ENCODE measurements at regions not wholly inside any gene's neighbourhood (a gene's known extent, or its start where the extent isn't known, plus 50 kb on each side); places are given as distances from the start of the nearest gene placed in this dataset.
"Not testable (repeated sequence)": the region's sequence is repeated elsewhere in the genome, so short reads cannot be mapped to it uniquely, and the experiment has no call there.

DNA sequence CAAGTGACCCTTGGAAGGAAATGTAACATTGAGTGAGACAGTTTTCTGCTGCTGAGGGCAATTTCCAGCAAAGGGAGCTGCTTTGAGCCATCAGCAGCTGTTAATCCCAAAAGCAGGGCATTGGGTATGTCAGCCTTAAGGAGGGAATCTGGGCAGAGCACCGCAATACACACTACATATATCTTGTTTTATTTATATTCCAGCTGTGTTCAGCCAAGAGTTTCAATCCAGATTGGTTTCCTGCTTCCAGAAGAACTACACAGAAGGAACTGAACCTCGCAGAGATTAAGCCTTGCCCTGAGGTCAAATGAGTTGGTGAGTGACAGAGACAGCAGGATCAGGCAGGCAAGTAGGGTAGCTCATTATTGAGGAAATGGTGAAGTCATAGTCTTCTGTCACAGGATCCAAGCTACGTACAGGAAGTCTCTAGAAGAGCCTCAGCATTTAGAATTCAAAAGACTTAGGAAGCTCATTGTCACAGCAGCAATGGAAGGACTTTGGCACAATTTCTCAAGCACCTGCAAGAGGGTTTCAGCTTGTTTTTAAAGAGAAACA is 109.9 kb upstream of the HEY2 start:
- Mint-ChIP-seq H3K27me3 (peaks cover 8% of the 10 kb centered on the region), H3K9me3 (no peaks in the 10 kb centered on the region), H3K4me1 (ENCODE audit: low read depth) (no peaks in the 10 kb centered on the region), H3K36me3 (ENCODE audit: low read depth) (no peaks in the 10 kb centered on the region), H3K4me3 (no peak overlapping the region), H3K27ac (no peak overlapping the region)
- intact Hi-C loops (cut with DNase I, micrococcal nuclease) = no loop called here
- ATAC-seq (ENCODE audit: poor library complexity) = no peak
- ChIA-PET CTCF (no interaction called here), POLR2A (no interaction called here)
- TF ChIP-seq, protein P1, sequence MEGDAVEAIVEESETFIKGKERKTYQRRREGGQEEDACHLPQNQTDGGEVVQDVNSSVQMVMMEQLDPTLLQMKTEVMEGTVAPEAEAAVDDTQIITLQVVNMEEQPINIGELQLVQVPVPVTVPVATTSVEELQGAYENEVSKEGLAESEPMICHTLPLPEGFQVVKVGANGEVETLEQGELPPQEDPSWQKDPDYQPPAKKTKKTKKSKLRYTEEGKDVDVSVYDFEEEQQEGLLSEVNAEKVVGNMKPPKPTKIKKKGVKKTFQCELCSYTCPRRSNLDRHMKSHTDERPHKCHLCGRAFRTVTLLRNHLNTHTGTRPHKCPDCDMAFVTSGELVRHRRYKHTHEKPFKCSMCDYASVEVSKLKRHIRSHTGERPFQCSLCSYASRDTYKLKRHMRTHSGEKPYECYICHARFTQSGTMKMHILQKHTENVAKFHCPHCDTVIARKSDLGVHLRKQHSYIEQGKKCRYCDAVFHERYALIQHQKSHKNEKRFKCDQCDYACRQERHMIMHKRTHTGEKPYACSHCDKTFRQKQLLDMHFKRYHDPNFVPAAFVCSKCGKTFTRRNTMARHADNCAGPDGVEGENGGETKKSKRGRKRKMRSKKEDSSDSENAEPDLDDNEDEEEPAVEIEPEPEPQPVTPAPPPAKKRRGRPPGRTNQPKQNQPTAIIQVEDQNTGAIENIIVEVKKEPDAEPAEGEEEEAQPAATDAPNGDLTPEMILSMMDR (IDR thresholded peaks at IDR 0.05) = no peak
- no peaks in the 10 kb centered on the region for H3K27me3 ChIP-seq (ENCODE audit: control insufficient read depth in 1 of 2, insufficient read depth in 2 of 2, low read length in 2 of 2)
- no peaks in the 10 kb centered on the region for H3K36me3 ChIP-seq (ENCODE audit: insufficient read depth, low read length)
- H3K4me3 ChIP-seq (ENCODE audit: low read length) = no peak overlapping the region
- H3K27ac ChIP-seq (ENCODE audit: low read depth in 1 of 2, low read length in 2 of 2) = no peak overlapping the region
- no peaks in the 10 kb centered on the region for H3K9me3 ChIP-seq (ENCODE audit: control insufficient read depth in 1 of 2, insufficient read depth in 1 of 2, low read length in 2 of 2)
- DNase-seq = no peak
- no peaks in the 10 kb centered on the region for H3K4me1 ChIP-seq (ENCODE audit: insufficient read depth, low read length)

DNA sequence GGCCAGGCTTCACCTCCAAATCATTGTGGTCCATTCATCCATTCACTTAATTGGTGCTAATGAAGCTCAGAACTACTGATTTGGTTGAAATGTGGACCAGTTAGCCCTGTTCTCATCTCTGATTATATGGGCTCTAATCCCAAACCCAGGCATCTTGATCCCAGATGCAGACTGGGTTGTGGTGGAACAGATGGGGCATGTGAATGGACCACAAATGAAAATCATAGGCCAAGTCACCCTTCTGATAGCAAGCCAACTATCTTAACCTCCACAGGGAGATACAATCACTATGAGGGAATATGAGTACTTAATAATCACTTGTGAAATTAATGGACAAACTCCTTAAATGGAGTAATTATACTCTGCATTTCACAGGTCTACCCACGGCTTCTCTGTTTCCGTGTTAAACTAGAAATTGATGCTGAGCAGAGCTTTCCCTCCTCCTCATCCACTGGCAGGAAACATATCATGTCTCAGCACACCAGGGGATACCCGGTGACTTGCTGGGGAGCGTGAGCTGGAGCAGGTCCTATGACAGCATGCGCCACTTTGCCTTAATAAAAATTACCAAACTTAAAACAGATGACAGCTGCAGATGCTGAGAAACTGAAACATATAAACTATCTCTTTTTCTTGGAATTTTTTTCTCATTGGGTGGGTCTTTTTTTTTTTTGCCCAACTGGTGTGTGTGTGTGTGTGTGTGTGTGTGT is 108.8 kb upstream of the HEY2 start:
- CTCF ChIA-PET = no interaction called here
- intact Hi-C loops (cut with DNase I, micrococcal nuclease) = no loop called here
- no peaks in the 10 kb centered on the region for H3K27me3 ChIP-seq (ENCODE audit: control insufficient read depth in 1 of 2, insufficient read depth in 2 of 2, low read length in 2 of 2)
- ATAC-seq (ENCODE audit: poor library complexity) (no peak), DNase-seq (no peak)
- H3K27ac Mint-ChIP-seq = no peak overlapping the region
- peaks cover 6% of the 10 kb centered on the region for H3K27me3 Mint-ChIP-seq
- TF ChIP-seq, protein P1 (IDR thresholded peaks at IDR 0.05) = no peak
- no peaks in the 10 kb centered on the region for H3K36me3 ChIP-seq (ENCODE audit: insufficient read depth, low read length)
- no peaks in the 10 kb centered on the region for H3K4me1 Mint-ChIP-seq (ENCODE audit: low read depth)
- no peaks in the 10 kb centered on the region for H3K9me3 Mint-ChIP-seq
- H3K4me3 Mint-ChIP-seq = no peak overlapping the region
- no peaks in the 10 kb centered on the region for H3K36me3 Mint-ChIP-seq (ENCODE audit: low read depth)
- no peak overlapping the region for H3K27ac ChIP-seq (ENCODE audit: low read depth in 1 of 2, low read length in 2 of 2)
- H3K4me3 ChIP-seq (ENCODE audit: low read length) = no peak overlapping the region
- no peaks in the 10 kb centered on the region for H3K9me3 ChIP-seq (ENCODE audit: control insufficient read depth in 1 of 2, insufficient read depth in 1 of 2, low read length in 2 of 2)
- H3K4me1 ChIP-seq (ENCODE audit: insufficient read depth, low read length) = no peaks in the 10 kb centered on the region
- POLR2A ChIA-PET = no interaction called here

DNA sequence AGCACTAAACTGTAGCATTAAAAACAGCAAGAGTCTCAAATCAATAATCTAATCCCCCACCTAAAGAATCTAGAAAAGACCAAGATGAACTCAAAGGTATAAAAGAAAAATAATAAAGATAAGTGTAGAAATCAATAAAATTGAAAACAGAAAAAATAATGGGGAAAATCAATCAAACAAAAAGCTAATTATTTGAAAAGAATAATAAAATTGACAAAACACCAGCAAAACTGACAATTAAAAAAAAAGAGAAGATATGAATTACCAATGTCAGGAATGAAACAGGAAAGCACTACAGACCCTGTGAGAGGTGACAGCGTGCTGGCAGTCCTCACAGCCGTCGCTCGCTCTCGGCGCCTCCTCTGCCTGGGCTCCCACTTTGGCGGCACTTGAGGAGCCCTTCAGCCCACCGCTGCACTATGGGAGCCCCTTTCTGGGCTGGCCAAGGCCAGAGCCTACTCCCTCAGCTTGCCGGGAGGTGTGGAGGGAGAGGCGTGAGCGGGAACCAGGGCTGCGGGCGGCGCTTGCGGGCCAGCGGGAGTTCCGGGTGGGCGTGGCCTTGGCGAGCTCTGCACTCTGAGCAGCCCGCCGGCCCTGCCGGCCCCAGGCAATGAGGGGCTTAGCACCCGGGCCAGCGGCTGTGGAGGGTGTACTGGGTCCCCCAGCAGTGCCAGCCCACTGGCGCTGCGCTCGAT is 105.3 kb upstream of the HEY2 start:
- H3K36me3 ChIP-seq (ENCODE audit: insufficient read depth, low read length); H3K27ac Mint-ChIP-seq; H3K9me3 Mint-ChIP-seq; POLR2A ChIA-PET; DNase-seq; H3K4me3 Mint-ChIP-seq; intact Hi-C loops (cut with DNase I, micrococcal nuclease); H3K9me3 ChIP-seq (ENCODE audit: control insufficient read depth in 1 of 2, insufficient read depth in 1 of 2, low read length in 2 of 2); H3K36me3 Mint-ChIP-seq (ENCODE audit: low read depth); H3K4me1 ChIP-seq (ENCODE audit: insufficient read depth, low read length); CTCF ChIA-PET; ATAC-seq (ENCODE audit: poor library complexity); H3K27me3 Mint-ChIP-seq; H3K4me1 Mint-ChIP-seq (ENCODE audit: low read depth); H3K4me3 ChIP-seq (ENCODE audit: low read length); H3K27me3 ChIP-seq (ENCODE audit: control insufficient read depth in 1 of 2, insufficient read depth in 2 of 2, low read length in 2 of 2); H3K27ac ChIP-seq (ENCODE audit: low read depth in 1 of 2, low read length in 2 of 2): not testable (repeated sequence)
